Mesendoderm (in vitro differentiated cells): ENCODE measurements at regions not wholly inside any gene's neighbourhood (a gene's known extent, or its start where the extent isn't known, plus 50 kb on each side); places are given as distances from the start of the nearest gene placed in this dataset.

Experiments used
- DNase-seq: peaks from one replicate; pipeline ENCODE4 v3.0.0; 2013
- H2AK5ac ChIP-seq: 2 replicates; pipeline ENCODE4 v1.6.1; 2013; ENCODE audit warnings: low read length, inconsistent platforms
- H2BK120ac ChIP-seq: 2 replicates; pipeline ENCODE4 v1.6.1; 2013; ENCODE audit warnings: low read depth, mild to moderate bottlenecking, low read length, moderate library complexity, mixed read lengths
- H2BK15ac ChIP-seq: replicated peaks from 2 replicates; pipeline ENCODE4 v1.6.1; 2013; ENCODE audit warnings: low read depth, mild to moderate bottlenecking, moderate library complexity
- H2BK5ac ChIP-seq: 2 replicates; pipeline ENCODE4 v1.6.1; 2013; ENCODE audit warnings: low read length, inconsistent platforms
- H3K18ac ChIP-seq: 2 replicates; pipeline ENCODE4 v1.6.1; 2013; ENCODE audit warnings: mild to moderate bottlenecking, low read length, mixed read lengths
- H3K23ac ChIP-seq: one replicate; pipeline ENCODE4 v1.6.1; 2013; ENCODE audit warnings: low read length
- H3K27ac ChIP-seq: 2 replicates; pipeline ENCODE4 v1.5.1; 2013; ENCODE audit warnings: low read depth, mild to moderate bottlenecking, inconsistent platforms, low read length, moderate library complexity
- H3K27me3 ChIP-seq: 2 replicates; pipeline ENCODE4 v1.6.1; 2013; ENCODE audit warnings: low read length, control low read depth, mild to moderate bottlenecking, inconsistent platforms; ENCODE audit not compliant: insufficient read depth, poor library complexity
- H3K36me3 ChIP-seq: 2 replicates; pipeline ENCODE4 v1.6.1; 2013; ENCODE audit warnings: low read length, inconsistent platforms; ENCODE audit not compliant: control insufficient read depth, insufficient read depth
- H3K4ac ChIP-seq: one replicate; pipeline ENCODE4 v1.6.1; 2013; ENCODE audit warnings: low read depth, mild to moderate bottlenecking, low read length, moderate library complexity
- H3K4me1 ChIP-seq: 2 replicates; pipeline ENCODE4 v1.6.1; 2013; ENCODE audit warnings: low read depth, low read length, inconsistent platforms; ENCODE audit not compliant: control insufficient read depth
- H3K4me2 ChIP-seq: 2 replicates; pipeline ENCODE4 v1.6.1; 2013; ENCODE audit warnings: low read length
- H3K4me3 ChIP-seq: 2 replicates; pipeline ENCODE4 v1.5.1; 2013; ENCODE audit warnings: mild to moderate bottlenecking, low read length
- H3K56ac ChIP-seq: one replicate; pipeline ENCODE4 v1.6.1; 2013; ENCODE audit warnings: low read length
- H3K79me1 ChIP-seq: 2 replicates; pipeline ENCODE4 v1.6.1; 2013; ENCODE audit warnings: low read length, inconsistent platforms
- H3K79me2 ChIP-seq: 2 replicates; pipeline ENCODE4 v1.6.1; 2013; ENCODE audit warnings: mild to moderate bottlenecking, low read length; ENCODE audit not compliant: control insufficient read depth, insufficient read depth
- H3K9ac ChIP-seq: 2 replicates; pipeline ENCODE4 v1.6.1; 2013; ENCODE audit warnings: low read length, inconsistent platforms
- H4K5ac ChIP-seq: one replicate; pipeline ENCODE4 v1.6.1; 2013; ENCODE audit warnings: low read length
- H4K8ac ChIP-seq: one replicate; pipeline ENCODE4 v1.6.1; 2013; ENCODE audit warnings: low read depth, mild to moderate bottlenecking, control low read depth, low read length, moderate library complexity
- WGBS: extraction: QIAGEN DNeasy Blood & Tissue Kit; methylation state at CpG from one replicate; pipeline ENCODE4 v1.1.7; 2013; ENCODE audit warnings: low lambda C conversion rate, missing lambda C conversion rate; ENCODE audit not compliant: insufficient coverage; ENCODE audit errors: extremely low coverage; 5-methylcytosine and 5-hydroxymethylcytosine counted together

DNA sequence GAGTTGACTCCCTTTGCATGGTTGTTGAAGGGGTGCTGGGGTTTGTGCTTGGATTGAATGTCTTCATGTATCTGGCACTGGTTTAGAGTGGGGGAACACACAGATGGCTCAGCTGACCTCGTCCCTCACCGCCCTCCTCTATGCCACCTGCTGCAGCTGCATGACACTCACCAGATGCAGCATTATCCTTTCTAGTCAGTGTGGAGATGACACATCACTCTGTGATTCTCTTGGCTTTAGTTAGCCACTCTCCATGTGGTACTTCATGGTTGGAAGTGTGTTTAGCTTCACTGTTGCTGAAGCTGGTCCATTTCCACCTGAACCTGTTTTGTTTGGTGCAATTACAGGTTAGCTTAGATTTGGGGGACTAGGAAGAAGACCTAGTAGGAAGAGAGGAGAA lies 56.3 kb upstream of the BMPER start:
- Histone ChIP-seq H3K36me3 (no peaks in the 10 kb centered on the region), H3K23ac (no peak overlapping the region), H3K4me1 (peaks cover 4% of the 10 kb centered on the region), H3K4ac (no peak overlapping the region), H2AK5ac (no peak overlapping the region), H4K5ac (no peak overlapping the region), H3K9ac (no peak overlapping the region), H3K18ac (no peak overlapping the region), H3K27ac (no peak overlapping the region), H3K4me3 (no peak overlapping the region), H3K79me1 (no peaks in the 10 kb centered on the region), H3K79me2 (no peaks in the 10 kb centered on the region), H3K4me2 (no peak overlapping the region), H4K8ac (no peak overlapping the region), H2BK15ac (no peak overlapping the region), H2BK120ac (no peak overlapping the region), H2BK5ac (no peak overlapping the region), H3K56ac (no peak overlapping the region), H3K27me3 (no peaks in the 10 kb centered on the region)
- WGBS = no CpG with 5 or more reads among the region's 2 CpGs
- DNase-seq = no peak

DNA sequence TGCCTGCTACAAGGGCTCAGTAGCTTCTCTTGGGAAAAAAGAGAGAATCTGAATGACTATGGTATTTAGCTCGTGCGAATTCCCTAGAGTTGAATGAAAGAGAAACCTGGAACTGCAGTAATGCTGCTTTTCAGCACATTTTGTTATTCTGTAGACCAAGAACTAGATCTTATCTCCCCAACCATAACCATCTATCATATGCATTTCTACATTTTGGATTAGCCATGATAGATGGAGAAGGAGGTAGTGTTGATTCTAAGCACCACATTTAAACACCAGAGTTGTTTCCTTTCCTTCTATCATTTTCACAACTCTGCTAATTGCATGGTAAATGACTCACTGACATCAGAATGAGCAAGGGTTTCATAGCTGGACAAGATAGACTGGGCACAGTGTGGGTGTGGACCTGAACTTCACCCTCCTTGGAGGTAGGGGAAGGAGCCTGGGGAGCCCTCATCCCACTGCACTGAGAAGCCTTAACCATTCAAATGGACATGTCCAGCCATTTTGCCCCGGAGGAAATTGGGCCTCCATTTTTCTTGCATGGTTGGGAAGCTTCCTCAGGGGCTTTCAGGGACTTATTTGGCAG lies 55.3 kb upstream of the BMPER start:
- H3K79me2 ChIP-seq = no peaks in the 10 kb centered on the region
- WGBS = no CpG with 5 or more reads among the region's 3 CpGs
- H3K27me3 ChIP-seq = no peaks in the 10 kb centered on the region

DNA sequence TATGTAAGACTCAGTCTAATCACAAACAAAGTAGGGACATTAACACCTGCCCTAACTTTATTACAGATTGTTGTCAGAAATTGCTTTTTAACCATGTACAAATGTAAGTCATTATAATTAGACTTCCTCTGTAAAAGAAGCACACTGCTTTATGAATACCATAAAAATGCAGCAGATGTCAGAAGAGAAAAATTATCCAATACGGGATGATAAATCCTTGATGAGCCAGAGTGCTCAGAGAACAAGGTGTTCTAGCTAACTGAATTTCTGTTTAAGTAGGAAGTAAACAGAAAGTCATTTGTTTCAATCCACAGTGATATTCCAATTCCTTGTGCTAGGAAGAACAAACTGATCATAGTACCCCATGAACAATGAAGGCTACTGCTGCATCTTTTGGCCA lies 54.6 kb upstream of the BMPER start:
- no peak overlapping the region for H2AK5ac ChIP-seq
- no peaks in the 10 kb centered on the region for H3K79me1 ChIP-seq
- no peak overlapping the region for H2BK5ac ChIP-seq
- H3K56ac ChIP-seq = no peak overlapping the region
- no peak overlapping the region for H2BK120ac ChIP-seq
- no peak overlapping the region for H3K18ac ChIP-seq
- H3K36me3 ChIP-seq = no peaks in the 10 kb centered on the region
- H3K4me1 ChIP-seq = peaks cover 4% of the 10 kb centered on the region
- no peak overlapping the region for H3K4ac ChIP-seq
- H3K79me2 ChIP-seq = no peaks in the 10 kb centered on the region
- no peak overlapping the region for H2BK15ac ChIP-seq
- no peak overlapping the region for H3K27ac ChIP-seq
- H3K27me3 ChIP-seq = no peaks in the 10 kb centered on the region
- H3K4me3 ChIP-seq = no peak overlapping the region
- no peak overlapping the region for H3K9ac ChIP-seq
- WGBS = no CpG with 5 or more reads among the region's 1 CpG
- DNase-seq = no peak
- H3K4me2 ChIP-seq = no peak overlapping the region
- H4K5ac ChIP-seq = no peak overlapping the region
- no peak overlapping the region for H3K23ac ChIP-seq
- H4K8ac ChIP-seq = no peak overlapping the region

More for the DNA sequence above, 55.3 kb upstream of the BMPER start:
- Histone ChIP-seq H2BK15ac (no peak overlapping the region), H3K4me3 (no peak overlapping the region), H3K4me1 (peaks cover 4% of the 10 kb centered on the region), H3K56ac (no peak overlapping the region), H3K27ac (no peak overlapping the region), H3K79me1 (no peaks in the 10 kb centered on the region), H3K4ac (no peak overlapping the region), H3K9ac (no peak overlapping the region), H3K18ac (no peak overlapping the region), H4K8ac (no peak overlapping the region), H3K36me3 (no peaks in the 10 kb centered on the region), H2AK5ac (no peak overlapping the region), H2BK5ac (no peak overlapping the region), H4K5ac (no peak overlapping the region), H2BK120ac (no peak overlapping the region), H3K4me2 (no peak overlapping the region), H3K23ac (no peak overlapping the region)
- no peak for DNase-seq

DNA sequence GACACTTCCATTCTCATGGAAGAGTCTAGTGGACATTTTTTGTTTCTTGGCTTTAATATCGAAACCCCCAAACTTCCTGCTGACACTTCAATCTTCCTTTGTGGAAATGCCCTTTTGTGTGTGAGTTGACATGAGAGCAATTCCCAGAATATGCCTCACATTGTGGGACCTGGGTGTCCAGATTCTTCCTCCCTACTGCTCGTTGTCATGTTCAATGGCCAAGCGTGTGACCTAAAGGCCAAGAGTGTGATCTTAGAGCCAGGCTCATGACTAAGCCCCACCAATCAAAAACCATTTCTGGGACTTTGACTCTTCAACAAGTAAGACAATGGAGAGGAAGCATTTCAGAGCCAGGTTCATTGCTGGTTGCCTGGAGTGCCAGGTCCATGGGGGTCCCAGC lies 52.5 kb upstream of the BMPER start:
- Histone ChIP-seq H2BK120ac (no peak overlapping the region), H4K8ac (no peak overlapping the region), H2BK15ac (no peak overlapping the region), H3K79me2 (no peaks in the 10 kb centered on the region), H3K9ac (no peak overlapping the region), H3K23ac (no peak overlapping the region), H4K5ac (no peak overlapping the region), H3K4ac (no peak overlapping the region), H3K27me3 (no peaks in the 10 kb centered on the region), H2BK5ac (no peak overlapping the region), H3K18ac (no peak overlapping the region), H2AK5ac (peak overlapping the region; percentile 79), H3K27ac (no peak overlapping the region), H3K56ac (peak overlapping the region; percentile 63), H3K36me3 (no peaks in the 10 kb centered on the region), H3K4me2 (no peak overlapping the region), H3K4me3 (no peak overlapping the region), H3K79me1 (no peaks in the 10 kb centered on the region), H3K4me1 (peaks cover 4% of the 10 kb centered on the region)
- WGBS = no CpG with 5 or more reads among the region's 3 CpGs
- DNase-seq = peak; percentile 43

DNA sequence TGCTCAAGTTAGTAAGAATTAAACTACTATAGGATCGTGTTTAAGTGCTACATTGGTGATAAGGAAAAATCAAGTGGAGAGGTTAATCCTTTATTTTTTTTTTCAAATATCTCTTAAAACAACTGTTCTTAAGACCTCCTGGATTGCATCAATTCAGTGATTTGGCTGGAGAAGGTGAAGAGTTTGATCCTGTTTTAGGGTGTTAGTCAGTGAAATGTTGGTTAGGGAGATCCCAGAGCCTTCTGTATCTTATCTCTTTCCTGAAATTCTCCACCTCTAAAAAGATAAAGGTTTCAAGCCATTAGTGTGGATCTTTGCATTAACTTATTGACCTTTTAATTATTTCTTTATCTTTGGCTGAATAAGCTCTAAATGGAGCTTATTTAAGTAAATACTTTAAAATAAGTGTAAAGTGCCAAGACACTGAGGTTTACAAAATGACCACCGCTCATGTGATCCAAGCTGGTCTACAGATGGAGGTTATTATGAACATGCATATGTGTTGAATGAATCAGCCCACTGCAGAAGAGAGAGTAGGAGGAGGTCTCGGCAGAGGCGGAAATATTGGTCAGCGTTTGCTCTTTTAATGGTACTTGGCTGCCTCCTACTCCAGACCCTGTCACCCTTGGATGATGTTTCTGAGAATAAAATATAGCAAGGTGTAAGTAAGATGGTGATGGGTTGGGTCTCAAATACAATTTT lies 51.8 kb upstream of the BMPER start:
- Histone ChIP-seq H3K23ac (no peak overlapping the region), H2BK120ac (no peak overlapping the region), H3K9ac (no peak overlapping the region), H3K4ac (no peak overlapping the region), H4K5ac (no peak overlapping the region), H3K27ac (no peak overlapping the region), H2AK5ac (no peak overlapping the region), H3K27me3 (no peaks in the 10 kb centered on the region), H3K36me3 (no peaks in the 10 kb centered on the region), H3K79me2 (no peaks in the 10 kb centered on the region), H2BK5ac (no peak overlapping the region), H3K4me2 (no peak overlapping the region), H4K8ac (no peak overlapping the region), H3K56ac (no peak overlapping the region), H3K4me3 (no peak overlapping the region), H3K4me1 (peaks cover 4% of the 10 kb centered on the region), H2BK15ac (no peak overlapping the region), H3K79me1 (no peaks in the 10 kb centered on the region), H3K18ac (no peak overlapping the region)
- WGBS = no CpG with 5 or more reads among the region's 5 CpGs
- DNase-seq = peak; percentile 77

DNA sequence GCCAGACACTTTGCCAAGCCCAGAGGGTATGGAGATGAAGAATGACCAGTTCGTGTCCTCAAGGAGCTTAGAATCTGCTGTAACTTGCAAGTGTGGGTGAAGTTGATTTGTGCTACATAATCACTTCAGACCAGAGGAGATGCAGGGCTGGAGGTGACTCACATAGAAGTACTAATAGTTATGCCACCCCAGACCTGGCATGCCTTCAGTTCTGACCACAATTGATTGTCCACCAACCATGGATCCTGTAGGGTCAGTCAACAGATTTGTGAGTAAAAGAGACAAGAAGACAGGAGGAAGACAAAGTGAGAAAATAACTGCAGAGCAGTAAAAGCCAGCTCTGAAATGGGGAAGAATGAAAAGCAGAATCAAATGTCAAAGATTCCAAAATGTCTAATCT lies 51.2 kb upstream of the BMPER start:
- H3K4ac ChIP-seq = no peak overlapping the region
- no peak overlapping the region for H3K27ac ChIP-seq
- no CpG with 5 or more reads among the region's 1 CpG for WGBS
- DNase-seq = no peak
- no peak overlapping the region for H2BK120ac ChIP-seq
- no peak overlapping the region for H2BK5ac ChIP-seq
- no peak overlapping the region for H3K56ac ChIP-seq
- no peak overlapping the region for H3K4me3 ChIP-seq
- no peaks in the 10 kb centered on the region for H3K27me3 ChIP-seq
- no peaks in the 10 kb centered on the region for H3K79me2 ChIP-seq
- H3K4me2 ChIP-seq = no peak overlapping the region
- no peaks in the 10 kb centered on the region for H3K36me3 ChIP-seq
- H3K23ac ChIP-seq = no peak overlapping the region
- H3K18ac ChIP-seq = no peak overlapping the region
- H4K8ac ChIP-seq = no peak overlapping the region
- peaks cover 4% of the 10 kb centered on the region for H3K4me1 ChIP-seq
- no peak overlapping the region for H4K5ac ChIP-seq
- H3K9ac ChIP-seq = no peak overlapping the region
- H2BK15ac ChIP-seq = no peak overlapping the region
- no peaks in the 10 kb centered on the region for H3K79me1 ChIP-seq
- H2AK5ac ChIP-seq = no peak overlapping the region
